Smooth muscle cell (in vitro differentiated cells): ENCODE measurements at regions not wholly inside any gene's neighbourhood (a gene's known extent, or its start where the extent isn't known, plus 50 kb on each side); places are given as distances from the start of the nearest gene placed in this dataset.

Experiments used
- DNase-seq: peaks from one replicate; lab custom pipeline; 2025; ENCODE audit not compliant: unreplicated experiment; lab: John Stamatoyannopoulos, UW
- H2AFZ ChIP-seq: fragments of 200-600 bp; sonication (generic); 2 replicates; pipeline ENCODE4 v1.6.0; 2016; ENCODE audit warnings: antibody characterized with exemption, low read depth, mild to moderate bottlenecking
- H3F3A ChIP-seq: fragments of 200-600 bp; sonication (generic); 2 replicates; pipeline ENCODE4 v1.6.0; 2017; ENCODE audit warnings: antibody characterized with exemption, low read depth
- H3K27ac ChIP-seq: fragments of 200-600 bp; sonication (generic); 2 replicates; pipeline ENCODE4 v1.5.1; 2016; ENCODE audit warnings: low read depth, mild to moderate bottlenecking
- H3K27me3 ChIP-seq: fragments of 200-600 bp; sonication (generic); 2 replicates; pipeline ENCODE4 v1.6.1; 2016; ENCODE audit warnings: low read depth, mild to moderate bottlenecking
- H3K36me3 ChIP-seq: fragments of 200-600 bp; sonication (generic); 2 replicates; pipeline ENCODE4 v1.5.1; 2016; ENCODE audit warnings: low read depth
- H3K4me1 ChIP-seq: fragments of 200-600 bp; sonication (generic); 2 replicates; pipeline ENCODE4 v1.5.1; 2016; ENCODE audit warnings: low read depth
- H3K4me2 ChIP-seq: fragments of 200-600 bp; sonication (generic); 2 replicates; pipeline ENCODE4 v1.6.0; 2016; ENCODE audit warnings: mild to moderate bottlenecking
- H3K4me3 ChIP-seq: fragments of 200-600 bp; sonication (generic); 2 replicates; pipeline ENCODE4 v1.5.1; 2016; ENCODE audit warnings: mild to moderate bottlenecking
- H3K79me2 ChIP-seq: fragments of 200-600 bp; sonication (generic); 2 replicates; pipeline ENCODE4 v1.6.0; 2016; ENCODE audit warnings: low read depth, mild to moderate bottlenecking
- H3K9ac ChIP-seq: fragments of 200-600 bp; sonication (generic); 2 replicates; pipeline ENCODE4 v1.6.0; 2016; ENCODE audit warnings: low read depth
- H3K9me3 ChIP-seq: fragments of 200-600 bp; sonication (generic); replicated peaks from 2 replicates; pipeline ENCODE4 v1.5.1; 2016; ENCODE audit warnings: low read depth
- H4K20me1 ChIP-seq: fragments of 200-600 bp; sonication (generic); 2 replicates; pipeline ENCODE4 v1.6.0; 2016; ENCODE audit warnings: low read depth
- CTCF ChIP-seq: fragments of 200-600 bp; sonication (generic); IDR thresholded peaks from 2 replicates; pipeline ENCODE4 v1.5.1; 2017; ENCODE audit warnings: borderline replicate concordance, mild to moderate bottlenecking, antibody characterized with exemption; ENCODE audit not compliant: insufficient read depth, poor library complexity, severe bottlenecking
- WGBS: methylation state at CpG from one replicate; pipeline ENCODE4 v1.1.7; 2016; ENCODE audit warnings: low lambda C conversion rate; 5-methylcytosine and 5-hydroxymethylcytosine counted together

- Histone ChIP-seq H3K36me3 (no peaks in the 10 kb centered on the region), H3K4me2 (no peak overlapping the region), H3K79me2 (no peaks in the 10 kb centered on the region), H3K9me3 (no peaks in the 10 kb centered on the region), H3K4me3 (no peak overlapping the region), H4K20me1 (no peaks in the 10 kb centered on the region), H2AFZ (no peak overlapping the region), H3K4me1 (no peaks in the 10 kb centered on the region), H3K9ac (no peak overlapping the region), H3F3A (peaks cover 4% of the 10 kb centered on the region), H3K27me3 (no peaks in the 10 kb centered on the region), H3K27ac (no peak overlapping the region)
- WGBS: 96% methylated on average over 3 of the region's 3 CpGs
- no peak for DNase-seq
- no peak for TF ChIP-seq CTCF
Observed at GRCh38 chr7:149685455-149685854, 87.9 kb downstream of the ZNF467 start.

- no peak overlapping the region for H3K4me2 ChIP-seq
- WGBS: 93% methylated on average over 2 of the region's 2 CpGs
- no peak overlapping the region for H3K9ac ChIP-seq
- H3K4me3 ChIP-seq: no peak overlapping the region
- H3K9me3 ChIP-seq: no peaks in the 10 kb centered on the region
- H3K36me3 ChIP-seq: no peaks in the 10 kb centered on the region
- no peak overlapping the region for H3K27ac ChIP-seq
- no peaks in the 10 kb centered on the region for H3K27me3 ChIP-seq
- H3K4me1 ChIP-seq: no peaks in the 10 kb centered on the region
- TF ChIP-seq CTCF: no peak
- H2AFZ ChIP-seq: no peak overlapping the region
- H3F3A ChIP-seq: no peaks in the 10 kb centered on the region
- H3K79me2 ChIP-seq: no peaks in the 10 kb centered on the region
- no peak for DNase-seq
- no peaks in the 10 kb centered on the region for H4K20me1 ChIP-seq
Observed at GRCh38 chr7:149683898-149684297, 89.5 kb downstream of the ZNF467 start.

- TF ChIP-seq CTCF: no peak
Observed at GRCh38 chr7:149683181-149683580, 90.2 kb downstream of the ZNF467 start.

GRCh38 chr7:149682038-149682437, 91.3 kb downstream of the ZNF467 start:
- no peak overlapping the region for H2AFZ ChIP-seq
- no peaks in the 10 kb centered on the region for H3K4me1 ChIP-seq
- H3K9me3 ChIP-seq: no peaks in the 10 kb centered on the region
- no peak overlapping the region for H3K9ac ChIP-seq
- no peaks in the 10 kb centered on the region for H3K79me2 ChIP-seq
- H3F3A ChIP-seq: no peaks in the 10 kb centered on the region
- H4K20me1 ChIP-seq: no peaks in the 10 kb centered on the region
- H3K4me3 ChIP-seq: no peak overlapping the region
- no peak for DNase-seq
- no peak for TF ChIP-seq CTCF
- H3K4me2 ChIP-seq: no peak overlapping the region
- H3K27me3 ChIP-seq: no peaks in the 10 kb centered on the region
- no peaks in the 10 kb centered on the region for H3K36me3 ChIP-seq
- H3K27ac ChIP-seq: no peak overlapping the region

More at GRCh38 chr7:149683181-149683580, 90.2 kb downstream of the ZNF467 start:
- no peak overlapping the region for H3K4me2 ChIP-seq
- H3K36me3 ChIP-seq: no peaks in the 10 kb centered on the region
- no peaks in the 10 kb centered on the region for H3K79me2 ChIP-seq
- H3K9me3 ChIP-seq: no peaks in the 10 kb centered on the region
- no peak overlapping the region for H3K9ac ChIP-seq
- H4K20me1 ChIP-seq: no peaks in the 10 kb centered on the region
- H3K27ac ChIP-seq: no peak overlapping the region
- 46% methylated on average over 2 of the region's 2 CpGs for WGBS
- H2AFZ ChIP-seq: no peak overlapping the region
- no peak overlapping the region for H3K4me3 ChIP-seq
- no peak for DNase-seq
- H3K4me1 ChIP-seq: no peaks in the 10 kb centered on the region
- no peaks in the 10 kb centered on the region for H3K27me3 ChIP-seq
- no peaks in the 10 kb centered on the region for H3F3A ChIP-seq
